Erythroblast (primary cell): ENCODE measurements at regions not wholly inside any gene's neighbourhood (a gene's known extent, or its start where the extent isn't known, plus 50 kb on each side); places are given as distances from the start of the nearest gene placed in this dataset.

ENCODE experiments used
- GATA1 ChIP-seq: IDR thresholded peaks from 2 replicates; pipeline ENCODE4 v1.6.1; 2011; ENCODE audit warnings: low read depth, mild to moderate bottlenecking, control low read depth, low read length, moderate library complexity
- POLR2A ChIP-seq: IDR thresholded peaks from 2 replicates; pipeline ENCODE4 v1.6.1; 2011; ENCODE audit warnings: mild to moderate bottlenecking, low read length

DNA sequence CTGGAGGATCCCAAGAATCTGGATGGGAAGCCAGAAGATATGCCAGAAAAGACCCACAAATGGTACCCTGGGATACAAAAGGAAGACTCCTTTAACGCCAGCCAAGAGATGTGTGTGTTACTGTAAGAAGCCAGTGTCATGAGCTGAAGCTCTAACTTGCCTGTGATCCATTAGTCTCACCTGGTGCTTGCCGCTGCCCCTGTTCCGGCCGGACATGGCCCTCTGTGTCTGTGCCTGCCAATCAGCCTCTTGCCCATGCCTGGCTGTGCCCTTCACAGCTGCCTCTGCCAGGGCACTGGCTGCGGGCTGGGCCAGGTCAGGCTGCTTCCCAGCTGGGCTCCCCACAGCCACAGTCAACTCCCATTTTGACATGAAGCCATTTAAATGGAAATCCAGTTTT is 55.4 kb downstream of the POU3F3 start:
- TF ChIP-seq POLR2A (no peak), GATA1 (no peak)
